NAMALWA (cell line): ENCODE measurements at regions not wholly inside any gene's neighbourhood (a gene's known extent, or its start where the extent isn't known, plus 50 kb on each side); places are given as distances from the start of the nearest gene placed in this dataset.

ENCODE experiments used
- DNase-seq: peaks from one replicate; pipeline ENCODE4 v3.0.0-alpha.2; 2015; ENCODE audit warnings: low spot score

DNA sequence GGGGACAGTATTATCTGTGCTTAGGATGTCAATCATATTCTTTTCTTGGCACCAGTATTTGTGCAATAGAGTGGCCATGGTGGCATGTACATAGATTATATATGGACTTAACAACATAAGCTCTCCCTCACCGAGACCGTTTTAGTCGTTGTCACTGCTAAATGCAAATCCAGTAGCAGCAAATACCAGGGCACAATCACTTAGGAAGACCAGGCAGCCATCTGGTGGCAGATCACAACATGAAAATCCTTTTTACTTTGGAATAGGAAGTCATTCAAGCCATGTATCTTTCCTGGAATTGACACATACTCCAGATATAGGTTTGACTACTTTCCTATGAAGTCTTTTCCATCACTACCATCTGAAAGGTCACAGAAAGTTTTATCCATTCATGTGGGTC is 53.2 kb upstream of the C1orf87 start:
- no peak for DNase-seq
